ENCODE measurements at regions not wholly inside any gene's neighbourhood (a gene's known extent, or its start where the extent isn't known, plus 50 kb on each side); places are given as distances from the start of the nearest gene placed in this dataset.
"Not testable (repeated sequence)": the region's sequence is repeated elsewhere in the genome, so short reads cannot be mapped to it uniquely, and the experiment has no call there.

DNA sequence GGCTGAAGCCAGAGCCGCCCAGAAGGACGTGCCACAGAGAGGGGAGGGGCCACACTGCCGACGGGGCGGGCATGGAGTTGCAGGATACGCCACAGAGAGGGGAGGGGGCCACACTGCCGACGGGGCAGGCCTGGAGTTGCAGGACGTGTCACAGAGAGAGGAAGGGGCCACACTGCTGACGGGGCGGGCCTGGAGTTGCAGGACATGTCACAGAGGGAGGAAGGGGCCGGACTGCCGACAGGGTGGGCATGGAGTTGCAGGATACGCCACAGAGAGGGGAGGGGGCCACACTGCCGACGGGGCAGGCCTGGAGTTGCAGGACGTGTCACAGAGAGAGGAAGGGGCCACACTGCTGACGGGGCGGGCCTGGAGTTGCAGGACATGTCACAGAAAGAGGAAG lies 99.4 kb upstream of the C1orf174 start:
- H2BK5ac ChIP-seq (ENCODE audit: low read depth, low read length, poor library complexity, severe bottlenecking); H2AK9ac ChIP-seq (replicated peaks; ENCODE audit: low read depth, low read length, poor library complexity); ATAC-seq (ENCODE audit: low read depth); H4K91ac ChIP-seq (ENCODE audit: insufficient read depth, low read depth, low read length); H2BK120ac ChIP-seq (ENCODE audit: low read depth, low read length); H3K36me3 ChIP-seq (ENCODE audit: control insufficient read depth, insufficient read depth, low read length); CTCF ChIA-PET; H3K18ac ChIP-seq (ENCODE audit: low read depth, low read length); dilution Hi-C loops (cut with HindIII; ENCODE audit: low sequenced_read_pairs, unreplicated experiment); H2BK20ac ChIP-seq (ENCODE audit: low read depth, low read length); H3K4me3 ChIP-seq (ENCODE audit: insufficient read depth, low read depth, low read length); H2BK15ac ChIP-seq (ENCODE audit: low read depth, low read length); H3K4me1 ChIP-seq (ENCODE audit: control insufficient read depth, insufficient read depth, low read length); DNase-seq; H3K4me2 ChIP-seq (ENCODE audit: low read depth, low read length); H4K5ac ChIP-seq (ENCODE audit: low read depth, low read length); H4K8ac ChIP-seq (ENCODE audit: low read depth in 2 of 2, low read length in 2 of 2); H3K9me1 ChIP-seq (ENCODE audit: insufficient read depth, low read length); intact Hi-C loops (cut with micrococcal nuclease); H3K23ac ChIP-seq (ENCODE audit: low read depth, low read length); H2AK5ac ChIP-seq (ENCODE audit: low read depth, low read length); H3K79me1 ChIP-seq (ENCODE audit: low read depth in 1 of 2, low read length in 2 of 2); H4K20me1 ChIP-seq (ENCODE audit: insufficient read depth, low read length); H3K56ac ChIP-seq (ENCODE audit: extremely low read depth, insufficient read depth, low read length); BruUV-seq (replicated peaks); POLR2A ChIA-PET (ENCODE audit: unreplicated experiment); H3K4ac ChIP-seq (ENCODE audit: low read depth, low read length); in situ Hi-C loops (cut with MboI; ENCODE audit: low sequenced_read_pairs); H3K27ac ChIP-seq (ENCODE audit: insufficient read depth, low read length); H2AFZ ChIP-seq (replicated peaks; ENCODE audit: low read length, poor library complexity); H3K27me3 ChIP-seq (ENCODE audit: control insufficient read depth, insufficient read depth, low read length); H3K9ac ChIP-seq (ENCODE audit: low read depth, low read length); H3K14ac ChIP-seq (replicated peaks; ENCODE audit: low read depth, low read length): not testable (repeated sequence)
- WGBS, 2 experiments (ENCODE audit: extremely low coverage in 2 of 2, insufficient read length in 1 of 2), result 44% methylated on average over 4 of the region's 19 CpGs; no CpG with 5 or more reads in 1 of the 2 experiments
- H3K9me3 ChIP-seq (ENCODE audit: control insufficient read depth, insufficient read depth, low read length), result peaks cover 59% of the 10 kb centered on the region
